ENCODE measurements at regions not wholly inside any gene's neighbourhood (a gene's known extent, or its start where the extent isn't known, plus 50 kb on each side); places are given as distances from the start of the nearest gene placed in this dataset.

DNA sequence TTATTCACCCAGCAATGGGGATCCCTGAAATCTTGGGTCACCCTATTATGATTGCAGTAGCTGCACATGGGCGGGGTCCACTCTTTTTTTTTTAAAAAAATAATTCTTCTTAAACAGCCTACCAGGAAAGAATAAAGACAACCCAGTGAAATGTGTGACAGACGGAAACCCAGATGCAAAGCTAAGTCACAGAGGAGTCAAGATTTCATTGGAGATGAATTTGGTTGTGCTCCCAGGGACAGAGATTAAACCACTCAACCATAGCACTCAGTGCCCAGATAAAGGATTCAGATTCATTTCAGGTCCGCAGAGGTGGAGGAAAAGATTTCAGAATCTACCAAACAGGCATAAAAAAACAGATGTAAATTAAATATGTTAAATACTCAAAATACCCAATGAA, 583.5 kb upstream of the ZP4 start:
- in situ Hi-C loops (cut with MboI; ENCODE audit: low sequenced_read_pairs, unreplicated experiment) = no loop called here
- DNase-seq (ENCODE audit: low spot score) = no peak
- TF ChIP-seq, protein P1, sequence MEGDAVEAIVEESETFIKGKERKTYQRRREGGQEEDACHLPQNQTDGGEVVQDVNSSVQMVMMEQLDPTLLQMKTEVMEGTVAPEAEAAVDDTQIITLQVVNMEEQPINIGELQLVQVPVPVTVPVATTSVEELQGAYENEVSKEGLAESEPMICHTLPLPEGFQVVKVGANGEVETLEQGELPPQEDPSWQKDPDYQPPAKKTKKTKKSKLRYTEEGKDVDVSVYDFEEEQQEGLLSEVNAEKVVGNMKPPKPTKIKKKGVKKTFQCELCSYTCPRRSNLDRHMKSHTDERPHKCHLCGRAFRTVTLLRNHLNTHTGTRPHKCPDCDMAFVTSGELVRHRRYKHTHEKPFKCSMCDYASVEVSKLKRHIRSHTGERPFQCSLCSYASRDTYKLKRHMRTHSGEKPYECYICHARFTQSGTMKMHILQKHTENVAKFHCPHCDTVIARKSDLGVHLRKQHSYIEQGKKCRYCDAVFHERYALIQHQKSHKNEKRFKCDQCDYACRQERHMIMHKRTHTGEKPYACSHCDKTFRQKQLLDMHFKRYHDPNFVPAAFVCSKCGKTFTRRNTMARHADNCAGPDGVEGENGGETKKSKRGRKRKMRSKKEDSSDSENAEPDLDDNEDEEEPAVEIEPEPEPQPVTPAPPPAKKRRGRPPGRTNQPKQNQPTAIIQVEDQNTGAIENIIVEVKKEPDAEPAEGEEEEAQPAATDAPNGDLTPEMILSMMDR (IDR thresholded peaks at IDR 0.05; ENCODE audit: borderline replicate concordance, control extremely low read depth, extremely low read depth, insufficient read depth, missing control alignments) = no peak

DNA sequence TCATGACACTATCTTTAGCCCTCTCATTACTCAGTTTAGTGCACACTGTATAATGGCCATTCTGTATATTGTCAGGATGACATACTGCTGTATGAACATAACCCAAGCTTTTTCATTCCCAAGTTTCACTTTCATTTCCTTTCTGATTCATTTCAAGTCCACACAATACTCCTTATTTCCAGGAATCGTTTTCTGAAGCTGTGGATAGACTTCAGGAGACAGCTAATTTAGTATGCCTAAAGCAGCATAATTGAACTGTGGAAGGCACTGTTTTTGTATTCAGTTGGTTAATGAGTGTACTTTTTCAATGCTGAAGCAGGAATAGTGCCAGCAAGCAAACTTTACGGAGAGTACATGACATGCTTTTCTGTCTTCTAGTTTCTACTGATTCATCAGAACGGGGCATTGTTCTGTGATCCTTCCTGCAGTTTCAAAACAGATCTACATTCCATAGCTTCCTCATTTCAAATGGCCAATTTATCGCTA, 578.5 kb upstream of the ZP4 start:
- TF ChIP-seq, protein P1 (IDR thresholded peaks at IDR 0.05; ENCODE audit: borderline replicate concordance, control extremely low read depth, extremely low read depth, insufficient read depth, missing control alignments) = no peak
- in situ Hi-C loops (cut with MboI; ENCODE audit: low sequenced_read_pairs, unreplicated experiment) = no loop called here
- no peak for DNase-seq (ENCODE audit: low spot score)

DNA sequence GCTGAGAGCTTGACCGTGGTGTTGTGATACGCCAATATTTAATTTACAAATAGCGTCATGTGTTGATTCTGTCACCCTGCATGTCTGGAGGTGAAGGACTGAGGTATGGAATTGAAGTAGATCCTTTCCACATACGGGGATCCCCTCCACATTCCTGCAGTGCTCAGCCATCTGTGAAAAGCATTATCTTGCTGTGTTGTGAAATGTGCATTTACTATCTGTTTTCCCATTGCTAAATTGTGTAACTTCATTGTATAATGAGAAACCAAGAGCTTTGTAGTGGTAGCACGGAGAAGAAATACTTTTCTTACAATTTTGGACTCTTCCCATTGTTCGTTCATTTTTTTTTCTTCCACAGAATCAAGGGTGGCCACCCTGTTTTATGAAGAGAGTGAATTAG, 577.3 kb upstream of the ZP4 start:
- in situ Hi-C loops (cut with MboI; ENCODE audit: low sequenced_read_pairs, unreplicated experiment) = no loop called here
- no peak for DNase-seq (ENCODE audit: low spot score)
- TF ChIP-seq, protein P1 (IDR thresholded peaks at IDR 0.05; ENCODE audit: borderline replicate concordance, control extremely low read depth, extremely low read depth, insufficient read depth, missing control alignments) = no peak

DNA sequence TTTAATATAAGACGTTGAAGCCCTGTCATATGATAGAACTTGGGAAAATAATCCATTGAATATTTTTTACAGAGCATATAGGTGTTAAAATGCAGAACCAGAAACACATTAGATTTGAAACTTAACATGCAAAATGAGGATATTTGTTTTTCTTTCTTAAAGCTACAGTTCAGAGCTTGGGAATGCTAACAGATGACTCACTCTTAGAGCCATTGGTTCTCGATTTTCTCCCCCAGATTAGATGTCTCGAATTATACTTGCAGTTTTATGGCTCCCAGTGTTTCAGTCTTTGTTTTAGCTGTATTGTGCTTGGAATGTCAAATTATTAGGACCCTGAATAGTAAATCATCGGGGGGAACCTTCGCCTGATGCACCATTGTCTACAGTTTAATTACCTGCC, 575.7 kb upstream of the ZP4 start:
- TF ChIP-seq, protein P1 (IDR thresholded peaks at IDR 0.05; ENCODE audit: borderline replicate concordance, control extremely low read depth, extremely low read depth, insufficient read depth, missing control alignments) = no peak
- DNase-seq (ENCODE audit: low spot score) = no peak
- in situ Hi-C loops (cut with MboI; ENCODE audit: low sequenced_read_pairs, unreplicated experiment) = no loop called here

DNA sequence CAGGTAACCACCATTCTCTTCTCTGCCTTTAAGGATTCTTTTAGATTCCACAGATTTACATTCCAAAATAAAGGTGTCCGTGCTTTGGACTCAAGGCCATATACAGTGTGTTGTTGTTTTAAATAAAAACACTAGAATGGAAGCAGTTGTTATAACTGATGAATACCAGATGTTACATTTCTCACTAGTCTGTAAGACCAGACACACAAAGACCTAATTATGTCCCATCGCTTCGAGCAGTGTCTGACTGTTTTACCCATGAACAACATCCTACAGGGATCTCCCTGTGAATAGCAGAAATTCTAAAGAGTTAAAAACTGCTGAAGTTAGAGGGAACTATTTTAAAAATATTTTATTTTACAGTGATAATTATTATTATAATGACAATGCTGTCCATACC, 574.7 kb upstream of the ZP4 start:
- no peak for DNase-seq (ENCODE audit: low spot score)
- TF ChIP-seq, protein P1 (IDR thresholded peaks at IDR 0.05; ENCODE audit: borderline replicate concordance, control extremely low read depth, extremely low read depth, insufficient read depth, missing control alignments) = no peak
- in situ Hi-C loops (cut with MboI; ENCODE audit: low sequenced_read_pairs, unreplicated experiment) = no loop called here

DNA sequence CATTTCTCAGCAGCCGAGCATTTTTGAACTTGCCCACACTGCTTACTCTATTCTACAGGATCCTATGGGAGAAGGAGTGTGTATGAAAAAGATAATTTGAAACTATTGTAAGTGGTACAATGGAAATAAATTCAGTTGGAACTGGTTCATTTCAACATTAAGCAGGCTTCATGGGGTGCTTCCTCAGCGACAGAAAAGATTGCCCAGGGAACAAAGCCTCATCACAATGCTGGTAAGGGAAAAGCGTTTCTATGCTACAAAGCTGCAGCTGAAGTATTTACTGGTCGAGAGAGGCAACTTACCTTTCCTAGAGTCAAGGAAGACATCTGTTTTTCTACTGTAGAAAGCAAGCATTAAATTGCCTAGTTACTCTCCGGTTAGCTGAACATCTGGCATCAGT, 568.2 kb upstream of the ZP4 start:
- no peak for DNase-seq (ENCODE audit: low spot score)
- in situ Hi-C loops (cut with MboI; ENCODE audit: low sequenced_read_pairs, unreplicated experiment) = no loop called here
- TF ChIP-seq, protein P1 (IDR thresholded peaks at IDR 0.05; ENCODE audit: borderline replicate concordance, control extremely low read depth, extremely low read depth, insufficient read depth, missing control alignments) = no peak

DNA sequence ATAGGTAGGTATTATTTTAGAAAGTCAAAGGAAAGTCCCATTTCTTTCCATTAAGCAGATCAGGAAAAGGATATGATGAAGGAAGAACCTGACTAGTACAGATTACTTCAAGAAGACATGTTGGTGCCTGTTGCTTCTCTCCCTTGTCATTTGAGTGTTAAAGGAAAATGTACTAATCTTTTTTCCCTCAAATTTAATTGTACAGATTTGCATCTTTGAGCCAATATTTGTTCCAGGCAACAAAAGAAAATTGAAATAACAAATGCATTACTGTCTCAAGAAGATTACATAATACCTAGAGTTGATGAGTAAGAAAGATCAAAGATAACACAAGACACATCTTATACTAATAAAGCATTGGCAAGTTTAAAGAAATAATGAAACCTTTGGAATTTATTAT, 566.9 kb upstream of the ZP4 start:
- DNase-seq (ENCODE audit: low spot score) = no peak
- in situ Hi-C loops (cut with MboI; ENCODE audit: low sequenced_read_pairs, unreplicated experiment) = no loop called here
- TF ChIP-seq, protein P1 (IDR thresholded peaks at IDR 0.05; ENCODE audit: borderline replicate concordance, control extremely low read depth, extremely low read depth, insufficient read depth, missing control alignments) = no peak

All from GM13976 (cell line).